Uterus (tissue), 2 donors: ENCODE measurements at regions not wholly inside any gene's neighbourhood (a gene's known extent, or its start where the extent isn't known, plus 50 kb on each side); places are given as distances from the start of the nearest gene placed in this dataset.

Source experiments
- CTCF ChIP-seq, 4 experiments: fragments of 200-600 bp in 2 of 4; fragments of 450-650 bp in 2 of 4; sonication (generic) in 2 of 4; IDR thresholded peaks; one replicate each; pipeline ENCODE4 v1.5.1; 2016 to 2019; ENCODE audit warnings: antibody characterized with exemption in 4 of 4, mild to moderate bottlenecking in 2 of 4, moderate library complexity in 1 of 4
- POLR2A ChIP-seq, 2 donors: fragments of 450-650 bp; IDR thresholded peaks; one replicate each; pipeline ENCODE4 v1.6.1; 2016; ENCODE audit warnings: antibody characterized with exemption in 2 of 2, mild to moderate bottlenecking in 1 of 2, moderate library complexity in 1 of 2

GRCh38 chr6:85252552-85252951, 197.3 kb upstream of the NT5E start:
- TF ChIP-seq POLR2A (IDR thresholded peaks at IDR 0.05) = no peak
- TF ChIP-seq CTCF (IDR thresholded peaks at IDR 0.05) = no peak
